SJCRH30 (cell line): ENCODE measurements at regions not wholly inside any gene's neighbourhood (a gene's known extent, or its start where the extent isn't known, plus 50 kb on each side); places are given as distances from the start of the nearest gene placed in this dataset.

Experiments
- DNase-seq, 2 experiments: peaks; one replicate each; pipeline ENCODE4 v3.0.0-alpha.2; 2015 to 2020
- H3K27ac ChIP-seq: fragments of 250-450 bp; sonication (Bioruptor Pico); 2 replicates; pipeline ENCODE4 v1.5.1; 2020; ENCODE audit warnings: mild to moderate bottlenecking, moderate library complexity
- H3K27me3 ChIP-seq: fragments of 250-450 bp; sonication (Bioruptor Pico); 2 replicates; pipeline ENCODE4 v1.5.1; 2020; ENCODE audit warnings: mild to moderate bottlenecking, moderate library complexity
- H3K36me3 ChIP-seq: fragments of 250-450 bp; sonication (Bioruptor Pico); 2 replicates; pipeline ENCODE4 v1.5.1; 2020; ENCODE audit warnings: mild to moderate bottlenecking, moderate library complexity
- H3K4me1 ChIP-seq: fragments of 250-450 bp; sonication (Bioruptor Pico); 2 replicates; pipeline ENCODE4 v1.5.1; 2020; ENCODE audit warnings: mild to moderate bottlenecking, moderate library complexity
- H3K4me3 ChIP-seq: fragments of 250-450 bp; sonication (Bioruptor Pico); 2 replicates; pipeline ENCODE4 v1.5.1; 2020; ENCODE audit warnings: mild to moderate bottlenecking, moderate library complexity
- H3K9me3 ChIP-seq: fragments of 250-450 bp; sonication (Bioruptor Pico); replicated peaks from 2 replicates; pipeline ENCODE4 v1.5.1; 2020; ENCODE audit warnings: mild to moderate bottlenecking, moderate library complexity

DNA sequence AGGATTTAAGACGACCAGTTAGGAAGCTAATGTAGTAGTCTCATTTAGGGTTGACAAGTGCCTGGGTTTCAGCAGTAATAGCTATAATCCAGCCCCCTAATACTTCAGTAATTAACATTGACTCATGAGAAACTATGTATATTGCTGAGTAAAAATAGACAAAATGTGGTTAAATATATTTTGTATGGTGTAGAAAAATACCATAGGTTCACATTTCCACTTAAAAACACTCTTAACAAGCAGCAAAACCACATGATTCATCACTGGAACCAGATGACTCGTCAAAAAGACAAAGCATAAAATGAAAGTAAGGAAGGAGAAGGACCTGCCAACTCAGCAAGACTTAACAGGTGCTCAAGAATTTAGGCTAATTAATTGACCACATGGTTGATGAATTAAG is 288.9 kb downstream of the EFHB start:
- Histone ChIP-seq H3K4me3 (no peak overlapping the region), H3K27ac (no peak overlapping the region), H3K9me3 (no peaks in the 10 kb centered on the region), H3K36me3 (no peaks in the 10 kb centered on the region), H3K4me1 (no peaks in the 10 kb centered on the region), H3K27me3 (no peaks in the 10 kb centered on the region)
- DNase-seq = no peak

DNA sequence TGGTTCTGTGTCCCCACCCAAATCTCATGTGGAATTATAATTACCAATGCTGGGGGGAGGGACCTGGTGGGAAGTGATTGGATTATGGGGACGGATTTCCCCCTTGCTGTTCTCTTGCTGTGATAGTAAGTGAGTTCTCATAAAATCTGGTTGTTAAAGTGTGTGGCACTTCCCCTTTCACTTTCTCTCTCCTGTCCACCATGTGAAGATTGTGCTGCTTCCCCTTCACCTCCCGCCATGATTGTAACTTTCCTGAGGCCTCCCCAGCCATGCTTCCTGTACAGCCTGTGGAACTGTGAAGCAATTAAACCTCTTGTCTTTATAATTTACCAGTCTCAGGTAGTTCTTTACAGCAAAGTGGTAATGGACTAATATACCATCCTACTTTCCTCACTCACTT is 289.6 kb downstream of the EFHB start:
- no peaks in the 10 kb centered on the region for H3K4me1 ChIP-seq
- no peaks in the 10 kb centered on the region for H3K36me3 ChIP-seq
- H3K27ac ChIP-seq = no peak overlapping the region
- no peaks in the 10 kb centered on the region for H3K9me3 ChIP-seq
- H3K27me3 ChIP-seq = no peaks in the 10 kb centered on the region
- H3K4me3 ChIP-seq = no peak overlapping the region
- no peak for DNase-seq

DNA sequence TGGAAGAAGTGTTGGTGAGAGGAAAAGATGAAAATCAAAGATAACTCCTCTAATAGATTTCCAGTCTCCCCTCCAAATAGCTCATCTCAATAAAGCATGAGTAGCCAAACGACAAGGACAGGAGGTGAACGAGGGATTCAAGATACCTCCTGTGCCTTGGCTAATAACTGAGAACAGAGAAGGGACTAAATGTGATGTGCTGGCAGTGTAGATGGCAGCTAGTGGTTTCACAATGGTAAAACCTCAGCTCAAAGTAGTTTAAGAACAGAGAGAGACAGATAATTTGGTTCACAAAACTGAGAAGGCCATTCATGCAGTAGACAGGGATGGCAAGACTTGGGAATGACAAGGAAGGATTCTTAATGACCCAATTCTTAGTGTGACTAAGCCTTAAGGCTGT is 292.6 kb downstream of the EFHB start:
- Histone ChIP-seq H3K36me3 (no peaks in the 10 kb centered on the region), H3K4me1 (no peaks in the 10 kb centered on the region), H3K9me3 (no peaks in the 10 kb centered on the region), H3K4me3 (no peak overlapping the region), H3K27me3 (no peaks in the 10 kb centered on the region), H3K27ac (no peak overlapping the region)
- no peak for DNase-seq

DNA sequence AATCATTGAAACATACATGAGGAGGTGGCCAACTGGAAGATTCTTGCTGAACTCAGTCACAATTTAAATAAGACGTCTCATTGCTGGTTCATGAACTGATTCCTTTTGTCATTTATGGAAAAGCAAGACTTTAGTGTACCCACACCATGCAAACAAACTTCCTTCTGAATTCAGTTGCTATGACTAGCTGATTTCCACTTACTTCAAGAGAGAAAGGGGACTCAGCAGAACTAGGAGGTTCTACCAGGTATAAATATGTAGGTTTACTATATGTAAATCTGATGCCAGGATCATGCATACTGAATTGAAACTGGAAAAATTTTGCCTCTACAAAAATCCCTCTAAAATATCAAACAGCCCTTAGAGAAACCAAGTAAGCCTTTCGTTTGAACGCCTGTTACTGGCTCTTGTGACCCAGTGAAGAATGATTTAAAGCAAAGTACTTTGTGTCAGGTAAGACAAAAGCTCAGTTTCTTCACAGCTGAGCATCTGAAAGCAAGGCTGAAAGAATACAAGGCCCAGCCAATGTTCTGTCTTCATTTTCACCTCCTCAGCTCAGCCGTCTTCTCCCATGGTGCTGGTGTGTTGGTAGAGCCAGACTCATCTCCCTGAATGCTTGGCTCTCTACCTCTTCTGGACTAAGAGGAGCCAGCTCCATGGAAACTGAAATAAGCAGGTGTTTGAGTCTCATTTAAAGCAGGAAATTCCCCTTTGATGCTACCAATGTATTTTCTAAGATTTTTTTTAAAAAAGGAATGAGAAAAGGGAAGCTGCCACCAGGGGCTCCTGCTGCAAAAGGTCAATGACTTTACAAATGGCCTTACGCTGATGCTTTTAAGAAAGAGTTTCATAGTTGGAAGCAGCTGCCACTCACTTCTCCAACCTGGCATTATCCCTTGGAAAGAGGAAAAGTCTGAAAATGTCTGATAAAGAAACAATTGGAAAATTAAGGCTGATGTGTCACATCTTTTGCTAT is 301.6 kb downstream of the EFHB start:
- no peak overlapping the region for H3K4me3 ChIP-seq
- no peak for DNase-seq

DNA sequence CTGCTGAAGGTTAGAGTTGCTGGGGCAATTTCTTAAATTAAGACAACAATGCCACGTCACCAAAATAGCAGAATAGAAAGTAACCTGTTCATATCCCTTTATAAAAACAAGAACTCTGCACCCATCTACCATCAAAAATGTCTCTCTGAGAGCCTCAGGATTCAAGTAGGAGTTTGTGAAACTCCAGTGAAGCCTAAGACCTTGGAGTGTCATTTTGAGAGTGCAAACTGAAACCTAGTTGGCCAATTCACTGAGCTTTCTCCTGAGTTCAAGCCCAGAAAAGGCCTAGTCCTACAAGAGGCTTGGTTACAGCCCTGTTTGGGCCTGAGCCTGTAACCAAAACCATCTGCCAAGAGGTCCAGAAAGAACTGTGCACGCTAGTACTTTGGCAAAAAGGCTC is 335.1 kb downstream of the EFHB start:
- Histone ChIP-seq H3K4me1 (no peaks in the 10 kb centered on the region), H3K27me3 (no peaks in the 10 kb centered on the region), H3K4me3 (no peak overlapping the region), H3K36me3 (no peaks in the 10 kb centered on the region), H3K27ac (no peak overlapping the region), H3K9me3 (no peaks in the 10 kb centered on the region)
- DNase-seq = no peak

More for the DNA sequence above, 301.6 kb downstream of the EFHB start:
- Histone ChIP-seq H3K9me3 (no peaks in the 10 kb centered on the region), H3K27me3 (no peaks in the 10 kb centered on the region), H3K36me3 (no peaks in the 10 kb centered on the region), H3K4me1 (no peaks in the 10 kb centered on the region), H3K27ac (no peak overlapping the region)

DNA sequence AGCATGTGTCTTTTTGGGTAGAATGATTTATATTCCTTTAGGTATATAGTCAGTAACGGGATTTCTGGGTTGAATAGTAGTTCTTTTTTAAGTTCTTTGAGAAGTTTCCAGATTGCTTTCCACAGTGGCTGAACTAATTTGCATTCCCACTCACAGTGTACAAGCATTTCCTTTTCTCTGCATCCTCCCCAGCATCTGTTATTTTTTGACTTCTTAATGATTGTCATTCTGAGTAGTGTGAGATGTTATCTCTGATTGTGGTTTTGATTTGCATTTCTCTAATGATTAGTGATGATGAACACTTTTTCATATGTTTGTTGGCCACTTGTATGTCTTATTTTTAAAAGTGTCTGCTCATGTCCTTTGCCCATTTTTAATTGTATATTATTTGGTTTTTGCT is 337.6 kb downstream of the EFHB start:
- H3K27ac ChIP-seq = no peak overlapping the region
- no peaks in the 10 kb centered on the region for H3K36me3 ChIP-seq
- no peaks in the 10 kb centered on the region for H3K9me3 ChIP-seq

DNA sequence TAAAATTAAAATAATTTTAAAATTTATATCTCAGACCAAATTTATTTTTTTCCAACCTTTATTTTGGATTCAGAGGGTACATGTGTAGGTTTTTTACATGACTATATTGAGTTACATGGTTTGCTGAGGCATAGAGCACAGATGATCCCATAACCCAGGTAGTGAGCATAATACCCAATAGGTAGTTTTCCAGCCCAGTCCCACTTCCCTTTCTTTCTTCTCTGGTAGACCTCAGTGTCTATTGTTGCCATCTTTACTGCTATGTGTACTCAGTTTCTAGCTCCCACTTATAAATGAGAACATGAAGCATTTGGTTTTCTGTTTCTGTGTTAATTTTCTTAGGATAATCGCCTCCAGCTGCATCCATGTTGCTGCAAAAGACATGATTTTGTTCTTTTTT is 338.1 kb downstream of the EFHB start:
- Histone ChIP-seq H3K27me3 (no peaks in the 10 kb centered on the region), H3K4me3 (no peak overlapping the region), H3K4me1 (no peaks in the 10 kb centered on the region), H3K9me3 (no peaks in the 10 kb centered on the region), H3K36me3 (no peaks in the 10 kb centered on the region), H3K27ac (no peak overlapping the region)
- no peak for DNase-seq

More for the DNA sequence above, 337.6 kb downstream of the EFHB start:
- Histone ChIP-seq H3K4me1 (no peaks in the 10 kb centered on the region), H3K27me3 (no peaks in the 10 kb centered on the region), H3K4me3 (no peak overlapping the region)
- no peak for DNase-seq
